ENCODE measurements at regions not wholly inside any gene's neighbourhood (a gene's known extent, or its start where the extent isn't known, plus 50 kb on each side); places are given as distances from the start of the nearest gene placed in this dataset.
A peak's percentile ranks its signal among the peaks of the same experiment; 100 is the strongest.

DNA sequence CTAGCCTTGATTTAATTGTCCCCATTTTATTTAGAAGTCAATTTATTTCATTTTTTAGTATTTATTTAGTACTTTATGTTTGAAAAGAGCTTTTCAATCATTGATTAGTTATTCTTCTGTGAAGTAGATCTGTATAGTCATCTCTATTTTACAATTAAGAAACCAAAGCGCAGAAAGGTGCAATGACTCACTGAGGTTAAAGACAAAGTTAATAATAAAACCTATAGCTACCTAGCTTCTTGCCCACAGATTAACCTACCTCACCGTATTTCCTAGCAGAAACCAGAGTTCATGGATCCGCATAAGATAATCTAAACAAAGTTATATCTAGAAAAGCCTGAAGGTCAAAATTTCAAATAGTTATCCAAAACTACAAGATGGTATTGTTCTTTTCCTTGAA, 176.4 kb downstream of the GRIN2B start:
- ATAC-seq, result no peak
- Histone ChIP-seq H3K36me3 (ENCODE audit: control insufficient read depth, insufficient read depth, low read length) (no peaks in the 10 kb centered on the region), H3K4me1 (ENCODE audit: control insufficient read depth, insufficient read depth, low read length) (no peaks in the 10 kb centered on the region), H3K27me3 (ENCODE audit: control insufficient read depth, insufficient read depth, low read length) (no peaks in the 10 kb centered on the region), H3K4me3 (ENCODE audit: low read depth in 2 of 2, low read length in 2 of 2) (no peak overlapping the region), H3K27ac (ENCODE audit: low read length) (no peak overlapping the region), H3K9me3 (ENCODE audit: control insufficient read depth, insufficient read depth, low read depth, low read length) (no peaks in the 10 kb centered on the region)
- intact Hi-C loops (cut with micrococcal nuclease; ENCODE audit: unreplicated experiment) (no loop called here), in situ Hi-C loops (cut with HindIII; ENCODE audit: low pct_unique_long_range_greater_than_20kb, low sequenced_read_pairs) (no loop called here)
- POLR2A ChIA-PET, result no interaction called here
- no TSS peak for BruUV-seq (replicated peaks)
- CTCF ChIA-PET, result no interaction called here
- no peak for DNase-seq (ENCODE audit: low read depth, low spot score)
- TF ChIP-seq POLR2AphosphoS5 (IDR thresholded peaks at IDR 0.05; ENCODE audit: low read depth, low read length) (no peak), SIN3A (IDR thresholded peaks at IDR 0.05; ENCODE audit: borderline replicate concordance, insufficient read depth, low read depth, low read length) (no peak), TCF7L2 (IDR thresholded peaks at IDR 0.05; ENCODE audit: low read depth, low read length) (no peak)
- TF ChIP-seq, protein P1, sequence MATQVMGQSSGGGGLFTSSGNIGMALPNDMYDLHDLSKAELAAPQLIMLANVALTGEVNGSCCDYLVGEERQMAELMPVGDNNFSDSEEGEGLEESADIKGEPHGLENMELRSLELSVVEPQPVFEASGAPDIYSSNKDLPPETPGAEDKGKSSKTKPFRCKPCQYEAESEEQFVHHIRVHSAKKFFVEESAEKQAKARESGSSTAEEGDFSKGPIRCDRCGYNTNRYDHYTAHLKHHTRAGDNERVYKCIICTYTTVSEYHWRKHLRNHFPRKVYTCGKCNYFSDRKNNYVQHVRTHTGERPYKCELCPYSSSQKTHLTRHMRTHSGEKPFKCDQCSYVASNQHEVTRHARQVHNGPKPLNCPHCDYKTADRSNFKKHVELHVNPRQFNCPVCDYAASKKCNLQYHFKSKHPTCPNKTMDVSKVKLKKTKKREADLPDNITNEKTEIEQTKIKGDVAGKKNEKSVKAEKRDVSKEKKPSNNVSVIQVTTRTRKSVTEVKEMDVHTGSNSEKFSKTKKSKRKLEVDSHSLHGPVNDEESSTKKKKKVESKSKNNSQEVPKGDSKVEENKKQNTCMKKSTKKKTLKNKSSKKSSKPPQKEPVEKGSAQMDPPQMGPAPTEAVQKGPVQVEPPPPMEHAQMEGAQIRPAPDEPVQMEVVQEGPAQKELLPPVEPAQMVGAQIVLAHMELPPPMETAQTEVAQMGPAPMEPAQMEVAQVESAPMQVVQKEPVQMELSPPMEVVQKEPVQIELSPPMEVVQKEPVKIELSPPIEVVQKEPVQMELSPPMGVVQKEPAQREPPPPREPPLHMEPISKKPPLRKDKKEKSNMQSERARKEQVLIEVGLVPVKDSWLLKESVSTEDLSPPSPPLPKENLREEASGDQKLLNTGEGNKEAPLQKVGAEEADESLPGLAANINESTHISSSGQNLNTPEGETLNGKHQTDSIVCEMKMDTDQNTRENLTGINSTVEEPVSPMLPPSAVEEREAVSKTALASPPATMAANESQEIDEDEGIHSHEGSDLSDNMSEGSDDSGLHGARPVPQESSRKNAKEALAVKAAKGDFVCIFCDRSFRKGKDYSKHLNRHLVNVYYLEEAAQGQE (IDR thresholded peaks at IDR 0.05; ENCODE audit: insufficient read depth in 1 of 2, low read depth in 2 of 2, low read length in 1 of 2), result no peak
- TF ChIP-seq, protein P2, sequence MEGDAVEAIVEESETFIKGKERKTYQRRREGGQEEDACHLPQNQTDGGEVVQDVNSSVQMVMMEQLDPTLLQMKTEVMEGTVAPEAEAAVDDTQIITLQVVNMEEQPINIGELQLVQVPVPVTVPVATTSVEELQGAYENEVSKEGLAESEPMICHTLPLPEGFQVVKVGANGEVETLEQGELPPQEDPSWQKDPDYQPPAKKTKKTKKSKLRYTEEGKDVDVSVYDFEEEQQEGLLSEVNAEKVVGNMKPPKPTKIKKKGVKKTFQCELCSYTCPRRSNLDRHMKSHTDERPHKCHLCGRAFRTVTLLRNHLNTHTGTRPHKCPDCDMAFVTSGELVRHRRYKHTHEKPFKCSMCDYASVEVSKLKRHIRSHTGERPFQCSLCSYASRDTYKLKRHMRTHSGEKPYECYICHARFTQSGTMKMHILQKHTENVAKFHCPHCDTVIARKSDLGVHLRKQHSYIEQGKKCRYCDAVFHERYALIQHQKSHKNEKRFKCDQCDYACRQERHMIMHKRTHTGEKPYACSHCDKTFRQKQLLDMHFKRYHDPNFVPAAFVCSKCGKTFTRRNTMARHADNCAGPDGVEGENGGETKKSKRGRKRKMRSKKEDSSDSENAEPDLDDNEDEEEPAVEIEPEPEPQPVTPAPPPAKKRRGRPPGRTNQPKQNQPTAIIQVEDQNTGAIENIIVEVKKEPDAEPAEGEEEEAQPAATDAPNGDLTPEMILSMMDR (IDR thresholded peaks at IDR 0.05), result no peak

DNA sequence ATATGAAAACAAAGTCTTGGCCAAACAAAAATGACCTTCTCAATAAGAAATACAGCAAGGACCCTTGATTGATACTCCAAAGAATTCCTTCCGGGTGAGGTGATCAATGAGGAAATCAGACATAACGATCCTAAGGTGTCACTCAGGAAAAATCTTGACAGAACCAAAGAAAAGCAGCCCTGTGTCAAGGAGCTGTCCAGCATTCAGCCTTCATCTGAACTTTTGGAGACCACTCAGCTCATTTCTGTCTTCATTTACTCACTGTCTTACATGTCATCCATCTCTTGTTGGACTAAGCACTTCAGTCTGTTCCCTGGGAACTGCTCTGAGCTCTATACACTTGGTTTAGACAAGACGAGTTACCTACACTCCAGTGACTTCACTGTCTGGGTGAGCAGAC, 179.9 kb downstream of the GRIN2B start:
- Histone ChIP-seq H3K4me3 (ENCODE audit: low read depth in 2 of 2, low read length in 2 of 2) (no peak overlapping the region), H3K27ac (ENCODE audit: low read length) (no peak overlapping the region), H3K4me1 (ENCODE audit: control insufficient read depth, insufficient read depth, low read length) (no peaks in the 10 kb centered on the region), H3K36me3 (ENCODE audit: control insufficient read depth, insufficient read depth, low read length) (no peaks in the 10 kb centered on the region), H3K9me3 (ENCODE audit: control insufficient read depth, insufficient read depth, low read depth, low read length) (no peaks in the 10 kb centered on the region), H3K27me3 (ENCODE audit: control insufficient read depth, insufficient read depth, low read length) (no peaks in the 10 kb centered on the region)
- intact Hi-C loops (cut with micrococcal nuclease; ENCODE audit: unreplicated experiment) (no loop called here), in situ Hi-C loops (cut with HindIII; ENCODE audit: low pct_unique_long_range_greater_than_20kb, low sequenced_read_pairs) (no loop called here)
- no peak for TF ChIP-seq TCF7L2 (IDR thresholded peaks at IDR 0.05; ENCODE audit: low read depth, low read length)
- TF ChIP-seq, protein P1 (IDR thresholded peaks at IDR 0.05; ENCODE audit: insufficient read depth in 1 of 2, low read depth in 2 of 2, low read length in 1 of 2), result peak in 1 of 2 experiments; percentile 34; a peak in 1 of 4 replicates
- DNase-seq (ENCODE audit: low read depth, low spot score), result no peak
- BruUV-seq (replicated peaks), result no TSS peak
- ChIA-PET POLR2A (no interaction called here), CTCF (no interaction called here)
- no peak for ATAC-seq

Measured in Panc1 (cell line).